Loucy (cell line): ENCODE measurements at regions not wholly inside any gene's neighbourhood (a gene's known extent, or its start where the extent isn't known, plus 50 kb on each side); places are given as distances from the start of the nearest gene placed in this dataset.

Experiments
- H2AFZ ChIP-seq: fragments of 200-600 bp; sonication (generic); 2 replicates; pipeline ENCODE4 v1.6.0; 2016; ENCODE audit warnings: antibody characterized with exemption, mild to moderate bottlenecking, low read length, moderate library complexity
- H3F3A ChIP-seq: fragments of 200-600 bp; 2 replicates; pipeline ENCODE4 v1.6.0; 2016; ENCODE audit warnings: antibody characterized with exemption, low read depth, mild to moderate bottlenecking
- H3K27me3 ChIP-seq: fragments of 200-600 bp; sonication (generic); 2 replicates; pipeline ENCODE4 v1.6.1; 2014; ENCODE audit warnings: low read length, mild to moderate bottlenecking; ENCODE audit not compliant: insufficient read depth, poor library complexity, severe bottlenecking
- H3K36me3 ChIP-seq: fragments of 200-600 bp; sonication (generic); 2 replicates; pipeline ENCODE4 v1.6.1; 2016; ENCODE audit warnings: low read length; ENCODE audit not compliant: insufficient read depth
- H3K4me1 ChIP-seq: fragments of 200-600 bp; sonication (generic); 2 replicates; pipeline ENCODE4 v1.5.1; 2014; ENCODE audit warnings: low read length, mild to moderate bottlenecking; ENCODE audit not compliant: insufficient read depth, poor library complexity, severe bottlenecking
- H3K4me2 ChIP-seq: fragments of 200-600 bp; sonication (generic); 2 replicates; pipeline ENCODE4 v1.6.0; 2014; ENCODE audit warnings: antibody characterized with exemption, low read length, low read depth, mild to moderate bottlenecking; ENCODE audit not compliant: poor library complexity, severe bottlenecking
- H3K4me3 ChIP-seq: fragments of 200-600 bp; sonication (generic); 2 replicates; pipeline ENCODE4 v1.5.1; 2014; ENCODE audit warnings: low read length, mild to moderate bottlenecking, mixed read lengths; ENCODE audit not compliant: poor library complexity, severe bottlenecking
- H3K79me2 ChIP-seq: fragments of 200-600 bp; sonication (generic); 2 replicates; pipeline ENCODE4 v1.6.1; 2014; ENCODE audit warnings: low read length; ENCODE audit not compliant: insufficient read depth
- H3K9ac ChIP-seq: fragments of 200-600 bp; sonication (generic); 2 replicates; pipeline ENCODE4 v1.6.0; 2014; ENCODE audit warnings: mild to moderate bottlenecking, low read depth, low read length, moderate library complexity; ENCODE audit not compliant: poor library complexity, severe bottlenecking
- H3K9me2 ChIP-seq: fragments of 200-600 bp; sonication (generic); replicated peaks from 2 replicates; pipeline ENCODE4 v1.6.1; 2016; ENCODE audit warnings: low read depth, low read length, mixed read lengths
- H3K9me3 ChIP-seq: fragments of 200-600 bp; sonication (generic); 2 replicates; pipeline ENCODE4 v1.6.1; 2014; ENCODE audit warnings: mild to moderate bottlenecking, antibody characterized with exemption, low read length, low read depth; ENCODE audit not compliant: insufficient read depth
- H4K20me1 ChIP-seq: fragments of 200-600 bp; sonication (generic); 2 replicates; pipeline ENCODE4 v1.6.0; 2014; ENCODE audit warnings: antibody characterized with exemption, low read length, mild to moderate bottlenecking; ENCODE audit not compliant: insufficient read depth, poor library complexity, severe bottlenecking
- EZH2phosphoT487 ChIP-seq: fragments of 200-600 bp; IDR thresholded peaks from 2 replicates; pipeline ENCODE4 v1.6.1; 2018; ENCODE audit warnings: antibody characterized with exemption, mild to moderate bottlenecking, moderate library complexity, borderline replicate concordance
- TF ChIP-seq, protein P1 (sequence below): fragments of 200-600 bp; sonication (generic); conservative IDR thresholded peaks from 2 replicates; pipeline ENCODE4 v1.5.1; 2014; ENCODE audit warnings: mild to moderate bottlenecking, antibody characterized with exemption, low read length

DNA sequence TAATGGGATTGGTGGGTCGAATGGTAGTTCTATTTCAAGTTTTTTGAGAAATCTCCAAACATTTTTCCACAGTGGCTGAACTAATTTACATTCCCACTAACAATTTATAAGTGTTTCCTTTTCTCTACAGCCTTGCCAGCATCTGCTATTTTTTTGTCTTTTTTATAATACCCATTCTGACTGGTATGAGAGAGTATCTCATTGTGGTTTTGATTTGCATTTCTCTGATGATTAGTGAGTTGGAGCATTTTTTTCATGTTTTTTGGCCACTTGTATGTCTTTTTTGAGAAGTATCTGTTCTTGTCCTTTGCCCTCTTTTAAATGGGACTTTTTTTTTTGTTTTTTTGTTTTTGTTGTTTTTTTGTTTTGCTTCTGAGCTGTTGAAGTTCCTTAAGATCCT is 200.0 kb upstream of the GK2 start:
- Histone ChIP-seq H3K79me2 (no peaks in the 10 kb centered on the region), H3K9me2 (no peaks in the 10 kb centered on the region), H3K27me3 (no peaks in the 10 kb centered on the region), H3K4me2 (no peak overlapping the region), H3K4me1 (peaks cover 18% of the 10 kb centered on the region), H3K4me3 (no peak overlapping the region), H3F3A (no peaks in the 10 kb centered on the region), H2AFZ (no peak overlapping the region), H4K20me1 (no peaks in the 10 kb centered on the region), H3K36me3 (no peaks in the 10 kb centered on the region), H3K9ac (no peak overlapping the region), H3K9me3 (no peaks in the 10 kb centered on the region)
- TF ChIP-seq EZH2phosphoT487 = no peak
- TF ChIP-seq, protein P1, sequence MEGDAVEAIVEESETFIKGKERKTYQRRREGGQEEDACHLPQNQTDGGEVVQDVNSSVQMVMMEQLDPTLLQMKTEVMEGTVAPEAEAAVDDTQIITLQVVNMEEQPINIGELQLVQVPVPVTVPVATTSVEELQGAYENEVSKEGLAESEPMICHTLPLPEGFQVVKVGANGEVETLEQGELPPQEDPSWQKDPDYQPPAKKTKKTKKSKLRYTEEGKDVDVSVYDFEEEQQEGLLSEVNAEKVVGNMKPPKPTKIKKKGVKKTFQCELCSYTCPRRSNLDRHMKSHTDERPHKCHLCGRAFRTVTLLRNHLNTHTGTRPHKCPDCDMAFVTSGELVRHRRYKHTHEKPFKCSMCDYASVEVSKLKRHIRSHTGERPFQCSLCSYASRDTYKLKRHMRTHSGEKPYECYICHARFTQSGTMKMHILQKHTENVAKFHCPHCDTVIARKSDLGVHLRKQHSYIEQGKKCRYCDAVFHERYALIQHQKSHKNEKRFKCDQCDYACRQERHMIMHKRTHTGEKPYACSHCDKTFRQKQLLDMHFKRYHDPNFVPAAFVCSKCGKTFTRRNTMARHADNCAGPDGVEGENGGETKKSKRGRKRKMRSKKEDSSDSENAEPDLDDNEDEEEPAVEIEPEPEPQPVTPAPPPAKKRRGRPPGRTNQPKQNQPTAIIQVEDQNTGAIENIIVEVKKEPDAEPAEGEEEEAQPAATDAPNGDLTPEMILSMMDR = no peak

- Histone ChIP-seq H3K9me3 (no peaks in the 10 kb centered on the region; the same call in 1 of the 2 replicates), H3K9me2 (no peaks in the 10 kb centered on the region), H2AFZ (peak overlapping the region; percentile 70), H3K9ac (peak overlapping the region; percentile 42), H3K36me3 (no peaks in the 10 kb centered on the region), H3K4me3 (peak overlapping the region; percentile 40), H4K20me1 (no peaks in the 10 kb centered on the region), H3K4me2 (peak overlapping the region; percentile 61), H3K27me3 (no peaks in the 10 kb centered on the region), H3K79me2 (no peaks in the 10 kb centered on the region), H3K4me1 (peaks cover 23% of the 10 kb centered on the region), H3F3A (no peaks in the 10 kb centered on the region)
- no peak for TF ChIP-seq EZH2phosphoT487
- TF ChIP-seq, protein P1 = no peak
These were observed 196.1 kb upstream of the GK2 start for GRCh38 chr4:79604152-79604551.

- Histone ChIP-seq H3K4me2 (peak overlapping the region; percentile 61), H3K36me3 (no peaks in the 10 kb centered on the region), H2AFZ (peak overlapping the region; percentile 70), H3K4me1 (peaks cover 28% of the 10 kb centered on the region), H3K9me3 (no peaks in the 10 kb centered on the region; the same call in 1 of the 2 replicates), H3K4me3 (peak overlapping the region; percentile 40), H4K20me1 (no peaks in the 10 kb centered on the region), H3K9me2 (no peaks in the 10 kb centered on the region), H3F3A (no peaks in the 10 kb centered on the region), H3K9ac (peak overlapping the region; percentile 42), H3K27me3 (no peaks in the 10 kb centered on the region), H3K79me2 (no peaks in the 10 kb centered on the region)
- TF ChIP-seq EZH2phosphoT487 = no peak
- TF ChIP-seq, protein P1 = no peak
These were observed 195.7 kb upstream of the GK2 start for GRCh38 chr4:79603681-79604080.
